CD4-positive, alpha-beta T cell treated with Interleukin-15 for 1 hour (primary cell): ENCODE measurements at regions not wholly inside any gene's neighbourhood (a gene's known extent, or its start where the extent isn't known, plus 50 kb on each side); places are given as distances from the start of the nearest gene placed in this dataset.

ENCODE experiments used
- DNase-seq: peaks from one replicate; pipeline ENCODE4 v3.0.0-alpha.2; 2020

DNA sequence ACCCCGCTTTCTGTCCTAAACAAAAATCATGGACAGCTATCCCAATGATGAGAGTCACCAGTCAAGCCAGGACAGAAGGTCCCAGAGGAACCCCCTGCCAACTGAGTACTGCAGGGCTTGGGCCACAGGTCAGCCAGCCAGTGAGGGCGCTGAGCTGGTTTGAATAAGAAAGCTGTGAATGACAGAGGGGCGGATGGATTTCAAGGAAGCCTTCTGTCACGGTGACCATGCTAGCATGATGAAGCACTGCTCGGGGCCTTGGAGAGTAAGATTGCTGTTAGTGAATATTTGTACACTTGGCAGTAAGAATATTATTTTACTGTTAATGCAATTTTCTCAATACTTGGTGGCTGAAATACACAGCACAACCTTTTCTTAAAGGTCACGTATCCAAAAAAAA is 734.0 kb upstream of the NR2F2 start:
- no peak for DNase-seq

DNA sequence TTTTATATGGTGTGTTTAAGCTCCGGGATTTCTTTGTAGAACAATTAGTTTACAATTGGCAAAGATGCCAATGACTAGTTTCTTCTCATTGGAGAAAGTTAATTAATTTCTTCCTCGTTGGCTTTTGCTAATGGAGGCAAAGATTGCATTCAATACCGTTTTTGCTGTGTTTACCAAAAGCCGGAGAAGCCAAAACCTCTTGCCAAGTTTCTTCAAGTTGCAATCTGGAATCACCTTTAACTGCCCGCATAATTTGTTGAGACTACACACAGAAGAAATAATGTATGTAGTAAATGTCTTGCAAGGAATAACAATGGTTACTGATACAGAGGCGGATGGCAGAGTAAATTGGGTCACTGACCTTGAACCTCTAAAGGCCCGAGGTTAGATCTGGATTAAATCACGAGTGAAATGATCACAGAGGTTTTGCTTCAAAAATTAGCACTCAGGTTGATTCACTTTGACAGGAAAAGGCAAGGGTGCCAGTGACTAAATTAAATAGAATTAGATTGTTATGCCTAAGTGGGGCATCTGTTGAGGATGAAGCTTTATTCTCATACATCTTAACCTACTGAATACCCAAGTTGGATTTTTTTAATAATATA is 732.1 kb upstream of the NR2F2 start:
- DNase-seq, result no peak

DNA sequence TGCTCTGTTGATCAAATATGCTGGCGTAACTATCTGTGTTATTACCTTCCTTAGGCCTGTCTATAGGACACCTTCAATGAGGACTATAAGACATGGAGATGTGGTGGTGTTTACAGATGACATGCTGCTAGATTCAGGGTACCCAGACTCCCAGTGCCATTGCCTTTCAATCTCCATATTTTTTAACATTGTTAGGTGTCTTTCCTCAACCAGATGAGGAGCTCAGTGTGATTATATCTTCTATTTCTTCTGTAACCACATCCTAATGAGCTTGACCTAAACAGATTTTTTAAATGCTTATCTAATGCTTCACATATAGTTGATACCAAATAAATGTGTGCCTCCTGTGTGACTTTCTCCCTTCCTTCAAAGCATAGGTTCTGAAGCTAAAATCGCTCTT is 730.1 kb upstream of the NR2F2 start:
- DNase-seq, result no peak

DNA sequence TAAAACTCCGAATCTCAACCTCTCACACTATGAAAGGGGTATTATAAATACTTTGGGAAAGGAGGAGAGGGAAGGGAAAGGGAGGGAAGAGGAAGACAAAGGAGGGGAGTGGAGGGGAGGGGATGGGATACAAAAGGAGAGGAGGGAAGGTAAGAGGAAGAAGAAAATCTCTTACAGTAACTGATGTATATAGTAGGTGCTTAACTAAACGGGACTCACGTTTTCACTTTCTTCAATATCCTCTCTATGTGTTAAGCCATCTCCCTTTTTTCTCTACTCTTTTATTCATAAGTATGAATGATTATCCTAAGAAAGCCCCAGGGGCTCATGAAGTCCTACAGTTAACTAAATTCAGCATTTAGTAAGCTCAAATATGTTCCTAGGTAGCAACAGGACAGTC is 729.6 kb upstream of the NR2F2 start:
- no peak for DNase-seq

DNA sequence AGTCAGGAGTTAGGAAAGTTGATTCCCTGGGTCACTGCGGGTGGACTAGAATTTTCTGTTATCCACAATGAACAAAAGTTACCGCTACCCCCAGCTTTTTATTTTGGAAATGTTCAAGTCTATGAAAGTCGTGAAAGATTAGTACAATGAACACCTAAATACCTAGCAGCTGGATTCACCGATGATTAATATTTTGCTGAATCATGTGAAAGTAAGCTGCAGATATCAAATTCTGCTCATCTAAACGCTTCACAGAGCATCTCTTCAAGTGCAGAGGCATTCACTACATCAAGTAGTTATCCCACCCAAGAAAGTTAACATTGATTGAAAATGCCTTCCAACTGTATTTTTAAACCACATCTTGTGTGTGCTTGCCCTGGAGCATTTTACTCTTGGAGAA is 729.0 kb upstream of the NR2F2 start:
- no peak for DNase-seq

DNA sequence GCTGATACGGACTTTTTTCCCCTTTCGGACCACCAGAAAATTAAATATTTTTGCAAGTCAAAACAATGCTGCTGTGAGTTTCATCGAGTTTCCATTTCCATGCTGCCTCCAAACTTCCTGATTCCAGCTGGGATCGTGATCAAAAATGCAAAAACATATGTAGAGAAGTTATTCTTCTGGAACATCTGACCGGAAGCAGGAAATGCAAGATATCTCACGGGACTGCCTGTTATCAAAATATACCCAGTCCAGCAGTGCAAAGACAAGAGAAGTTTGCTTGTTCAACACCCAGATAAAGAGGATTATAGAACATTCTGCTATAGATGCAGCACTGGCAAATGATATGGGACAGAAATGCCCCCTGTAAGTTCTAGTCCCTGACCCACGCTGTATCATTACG is 726.7 kb upstream of the NR2F2 start:
- DNase-seq, result no peak

DNA sequence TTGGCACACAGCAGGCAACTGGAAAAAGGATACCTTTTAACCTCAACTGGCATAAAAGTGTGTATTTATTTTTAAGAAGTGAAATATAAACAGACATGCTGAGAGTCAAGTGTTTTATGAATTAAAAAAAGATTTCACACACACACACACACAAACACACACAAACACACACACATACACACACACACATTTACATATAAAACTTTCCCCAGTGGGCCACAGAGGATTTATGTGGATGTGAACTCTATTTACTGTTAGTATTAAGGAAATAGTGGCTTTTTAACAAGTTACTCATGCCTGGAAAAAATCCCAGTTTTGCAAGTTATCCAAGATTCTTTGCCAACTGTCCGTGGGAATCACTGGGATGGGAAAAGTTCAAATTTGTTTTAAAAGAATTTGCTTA is 725.9 kb upstream of the NR2F2 start:
- DNase-seq, result no peak

DNA sequence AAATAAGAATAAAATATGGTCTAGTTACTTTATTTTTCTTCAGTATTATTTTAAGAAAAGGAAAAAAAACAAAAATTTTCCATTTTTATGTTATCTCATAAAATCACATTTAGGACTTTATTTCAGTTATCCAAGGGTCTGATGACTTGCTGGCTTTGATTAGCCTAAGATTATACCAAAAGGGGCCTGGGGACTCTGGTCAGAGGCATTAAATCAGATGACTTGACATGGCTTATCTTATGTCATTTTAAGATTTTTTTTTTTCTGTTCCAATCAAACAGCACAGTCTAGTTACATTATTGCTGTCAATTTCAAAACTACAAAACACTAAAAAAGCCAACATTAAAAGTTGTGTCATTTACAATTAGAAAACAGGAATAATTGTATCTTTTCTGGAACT is 725.4 kb upstream of the NR2F2 start:
- DNase-seq, result no peak

DNA sequence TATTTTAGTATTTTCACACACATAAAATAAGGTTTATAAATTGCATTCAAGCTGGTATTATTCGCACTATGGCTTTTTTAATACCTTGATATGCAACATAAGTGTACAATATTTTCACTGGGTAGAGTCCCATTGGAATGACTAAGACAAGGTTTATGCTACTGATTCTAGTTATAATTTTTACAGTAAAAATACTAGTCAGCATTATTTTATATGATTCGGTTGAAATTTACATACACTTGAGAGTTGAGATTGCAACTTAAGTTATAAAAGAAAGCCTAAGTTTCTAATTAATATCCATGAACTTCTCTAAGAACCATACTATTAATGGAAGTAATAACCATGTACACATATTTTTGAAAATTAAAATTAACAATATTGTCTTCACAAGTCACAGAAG is 723.9 kb upstream of the NR2F2 start:
- no peak for DNase-seq

DNA sequence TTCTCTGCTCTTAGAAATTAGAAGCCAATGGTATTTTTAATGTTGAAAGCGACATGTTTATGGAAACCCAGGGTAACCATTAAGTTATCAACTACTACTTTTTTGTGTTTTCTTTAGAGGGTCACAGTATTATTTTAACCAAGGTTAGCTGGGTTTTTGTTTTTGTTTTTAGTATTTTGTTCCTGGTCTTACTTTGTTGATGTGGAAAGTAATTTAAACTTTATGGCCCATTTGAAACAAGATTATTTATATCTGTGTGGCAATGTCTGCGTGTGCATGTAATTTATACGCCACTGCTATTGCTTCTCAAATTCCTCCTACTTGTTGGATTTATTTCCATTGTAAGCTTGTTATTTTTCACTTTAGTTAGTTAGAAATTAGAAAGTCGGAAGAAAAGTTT is 722.1 kb upstream of the NR2F2 start:
- no peak for DNase-seq

DNA sequence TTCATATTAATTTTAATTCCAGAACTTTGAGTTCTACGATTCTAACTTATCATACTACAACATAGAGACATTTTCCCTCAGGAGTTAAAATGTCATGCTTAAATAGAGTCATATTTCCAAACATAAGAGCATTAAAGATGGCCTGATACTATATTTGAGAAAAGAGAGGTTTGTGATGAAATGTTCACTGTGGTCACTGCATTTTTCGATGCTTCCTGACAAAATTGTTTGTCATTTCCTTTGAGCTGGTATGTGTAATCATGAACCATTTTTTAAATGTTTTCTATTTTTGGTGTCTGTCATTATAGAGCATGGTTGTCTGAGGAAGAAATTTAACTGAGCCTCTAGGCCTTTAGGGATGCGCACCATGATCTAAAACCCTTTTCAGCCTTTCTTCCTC is 721.4 kb upstream of the NR2F2 start:
- DNase-seq, result no peak

DNA sequence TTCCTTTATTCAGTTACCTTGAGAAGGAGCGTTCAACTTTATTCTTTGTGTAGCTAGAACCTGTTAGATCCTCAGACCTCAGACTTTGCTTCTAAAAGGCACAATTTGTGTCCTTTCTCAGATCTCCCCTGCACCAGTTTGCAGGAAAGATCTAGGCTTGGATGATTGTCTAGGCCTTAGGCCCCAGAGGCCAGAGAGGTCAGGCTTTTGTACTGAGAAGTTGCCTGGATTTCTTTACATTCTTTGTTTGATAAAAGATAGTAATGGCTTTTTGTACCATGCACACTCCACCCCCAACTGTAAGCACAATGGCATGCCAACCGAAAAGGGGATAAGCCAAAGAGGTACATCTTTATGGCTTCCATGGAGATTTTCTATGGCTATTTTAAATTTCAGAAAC is 719.6 kb upstream of the NR2F2 start:
- DNase-seq, result no peak

DNA sequence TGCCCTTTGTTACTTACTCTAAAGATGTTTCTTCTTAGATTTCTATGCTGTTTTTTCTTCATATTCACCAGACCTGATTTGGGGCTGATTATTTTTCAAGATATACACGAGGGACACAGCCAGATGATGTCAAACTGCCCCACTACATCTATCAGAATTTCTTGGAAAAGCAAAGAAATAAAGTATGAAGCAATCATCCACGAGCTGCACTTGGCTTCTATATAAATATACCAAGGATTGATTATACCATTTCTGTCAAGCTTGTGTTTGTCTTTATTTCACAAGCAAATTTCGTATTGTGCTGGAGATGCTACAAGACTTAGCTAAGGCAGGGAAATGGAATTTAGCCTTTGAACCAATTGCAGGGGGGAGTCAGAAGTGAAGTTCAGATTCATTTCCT is 715.1 kb upstream of the NR2F2 start:
- no peak for DNase-seq

DNA sequence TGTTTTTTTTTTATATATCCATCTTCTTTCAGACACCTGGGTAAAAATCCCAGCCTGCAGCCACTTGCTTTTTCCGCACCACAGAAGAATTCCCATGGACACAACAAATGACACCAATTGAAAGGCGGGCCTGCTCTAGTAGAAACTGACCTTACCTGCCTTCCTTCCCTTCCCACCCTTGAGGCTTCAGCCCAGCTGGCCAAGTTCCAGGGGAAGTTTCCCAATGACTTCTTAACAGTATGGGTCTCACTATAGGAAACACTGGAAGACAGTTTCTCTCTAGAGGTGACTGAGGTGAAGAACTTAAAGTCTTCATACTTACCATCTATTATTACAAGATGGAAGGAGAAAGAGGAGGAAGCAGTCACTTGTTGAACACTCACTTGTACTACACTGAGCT is 714.2 kb upstream of the NR2F2 start:
- no peak for DNase-seq

DNA sequence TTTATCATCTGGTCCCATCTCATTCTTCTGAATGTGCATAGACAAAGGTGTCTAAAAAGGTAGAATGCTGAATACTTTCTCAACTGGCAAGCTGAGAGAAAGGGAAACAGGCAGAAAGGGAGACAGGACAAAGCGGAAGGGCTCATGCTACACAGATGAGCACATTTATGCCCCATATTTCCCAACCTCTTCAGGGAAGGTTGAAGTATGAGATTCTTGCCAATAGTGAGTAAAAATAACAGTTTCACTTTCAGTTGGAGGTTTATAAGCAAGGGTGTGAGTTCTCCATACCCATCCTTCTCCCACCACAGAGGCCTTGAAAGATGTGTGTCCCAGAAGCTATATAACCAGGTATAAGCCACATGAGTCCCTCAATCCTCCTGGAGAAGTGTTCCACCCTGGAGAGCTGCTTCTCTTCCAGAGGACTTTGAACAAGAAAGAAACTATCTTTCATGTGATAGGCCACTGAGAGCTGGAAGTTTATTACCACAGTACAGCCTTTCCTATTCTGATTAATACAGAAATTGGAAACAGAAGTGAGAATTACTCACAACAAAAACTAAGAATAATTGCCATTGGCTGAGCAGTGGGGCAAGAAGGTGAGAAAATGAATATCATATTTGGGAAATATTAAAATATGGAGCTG is 709.4 kb upstream of the NR2F2 start:
- DNase-seq, result no peak

DNA sequence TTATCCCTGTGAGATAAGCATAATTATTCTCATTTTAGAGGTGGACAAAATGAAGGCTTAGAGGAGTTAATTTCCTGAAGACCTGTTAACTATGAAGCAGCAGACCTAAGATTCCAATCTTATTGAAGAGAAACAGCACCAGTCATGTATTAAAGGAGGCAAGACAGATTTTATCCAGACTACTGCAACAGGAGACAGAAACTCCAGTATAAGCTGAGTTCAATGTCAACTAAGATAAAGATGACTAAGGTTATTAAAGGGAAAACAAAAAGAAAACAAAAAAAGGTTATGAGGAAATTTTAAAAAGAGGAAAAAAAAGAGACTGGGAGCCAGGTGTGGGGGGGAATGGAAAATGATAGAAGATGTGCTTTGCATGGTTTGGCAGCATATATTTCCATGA is 707.7 kb upstream of the NR2F2 start:
- no peak for DNase-seq

DNA sequence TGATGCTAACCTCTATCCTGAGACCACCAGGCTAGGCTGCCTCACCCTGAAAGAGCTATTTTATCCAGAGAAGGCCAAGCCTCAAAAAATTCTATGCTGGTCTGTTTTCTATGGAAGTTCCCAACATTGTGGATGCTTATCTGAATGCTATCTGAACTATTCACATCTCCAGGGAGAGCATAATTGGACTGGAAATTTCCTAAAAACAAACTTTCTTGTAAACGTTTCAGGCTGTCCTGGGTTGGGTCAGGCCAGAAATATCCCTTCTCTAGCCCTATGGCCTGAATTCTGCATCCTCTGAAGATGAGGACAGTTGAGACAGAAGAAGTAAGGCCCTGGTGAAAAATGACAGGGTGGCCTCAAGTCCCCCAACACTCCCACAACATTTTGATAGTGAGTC is 706.4 kb upstream of the NR2F2 start:
- no peak for DNase-seq

DNA sequence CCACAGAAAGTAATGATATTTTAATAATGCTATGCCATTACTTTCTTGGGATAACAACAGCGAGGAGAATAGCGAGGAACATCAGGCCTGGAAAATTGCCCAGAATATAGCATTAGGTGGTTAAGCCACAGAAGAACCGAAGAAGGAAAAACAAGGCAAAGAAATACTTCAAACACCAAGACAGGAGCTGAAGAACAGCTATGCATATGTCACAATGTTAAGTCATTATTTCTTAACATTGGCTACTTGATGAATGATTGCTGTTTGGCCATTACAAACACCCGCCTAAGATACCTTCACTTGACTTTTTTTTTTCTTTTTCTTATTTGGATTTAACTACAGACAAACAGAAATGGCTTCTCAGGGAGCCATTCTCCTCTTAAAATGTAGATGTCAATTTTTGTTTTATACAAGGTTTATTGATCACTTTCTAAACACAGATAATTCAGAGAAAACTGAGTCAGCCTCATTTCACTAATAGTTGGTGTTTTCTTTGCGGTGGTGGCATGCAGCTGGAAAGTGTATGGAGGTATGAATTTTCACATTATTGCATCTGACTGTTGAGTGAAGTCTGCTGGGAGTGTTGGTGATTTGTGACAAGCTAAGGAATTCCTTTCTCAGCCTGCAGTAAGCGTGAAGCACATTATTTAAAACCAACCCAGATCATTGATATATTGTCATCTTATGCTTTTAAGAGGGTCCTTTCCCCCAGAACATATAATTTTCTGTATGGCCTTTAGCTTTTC is 705.7 kb upstream of the NR2F2 start:
- DNase-seq, result no peak

DNA sequence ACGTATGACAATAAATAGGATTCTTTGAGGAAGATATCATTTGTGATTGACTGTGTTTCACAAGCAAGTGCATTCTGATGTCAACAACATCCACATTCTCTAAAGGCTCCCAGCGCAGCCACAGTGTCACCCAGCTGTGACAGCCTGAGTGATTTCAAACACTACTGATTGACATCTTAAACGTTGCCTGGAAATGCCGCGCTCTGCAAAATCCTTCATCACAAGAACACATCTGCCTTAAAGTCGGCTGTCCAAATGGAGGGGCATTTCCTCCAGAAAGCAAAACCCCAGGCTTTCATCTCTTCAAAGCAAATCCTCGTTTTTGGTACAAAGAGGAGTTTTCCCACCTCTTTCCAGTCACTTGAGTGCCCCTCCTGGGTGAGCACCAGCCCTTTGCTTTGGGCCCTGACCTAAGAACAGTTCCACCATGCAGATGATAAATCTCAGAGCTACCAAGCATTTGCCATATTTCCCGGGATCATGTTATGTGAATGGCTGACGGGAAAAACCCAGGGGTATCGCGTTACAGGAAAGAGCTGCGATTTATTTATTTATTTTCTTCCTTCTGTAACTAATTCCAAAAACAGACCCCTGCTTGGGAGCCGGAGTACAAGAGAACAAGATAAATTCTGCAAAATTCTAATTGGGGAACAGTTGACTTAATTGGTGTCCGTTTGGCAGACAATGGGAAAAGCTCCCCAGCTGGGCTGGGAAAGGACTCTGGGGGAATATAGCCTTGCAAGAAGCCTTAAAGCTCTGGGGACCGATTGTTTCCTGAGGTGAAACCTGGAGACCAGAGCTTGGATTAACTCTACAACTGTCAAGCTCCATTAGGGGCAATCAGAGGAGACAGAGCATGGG is 703.8 kb upstream of the NR2F2 start:
- DNase-seq, result no peak

DNA sequence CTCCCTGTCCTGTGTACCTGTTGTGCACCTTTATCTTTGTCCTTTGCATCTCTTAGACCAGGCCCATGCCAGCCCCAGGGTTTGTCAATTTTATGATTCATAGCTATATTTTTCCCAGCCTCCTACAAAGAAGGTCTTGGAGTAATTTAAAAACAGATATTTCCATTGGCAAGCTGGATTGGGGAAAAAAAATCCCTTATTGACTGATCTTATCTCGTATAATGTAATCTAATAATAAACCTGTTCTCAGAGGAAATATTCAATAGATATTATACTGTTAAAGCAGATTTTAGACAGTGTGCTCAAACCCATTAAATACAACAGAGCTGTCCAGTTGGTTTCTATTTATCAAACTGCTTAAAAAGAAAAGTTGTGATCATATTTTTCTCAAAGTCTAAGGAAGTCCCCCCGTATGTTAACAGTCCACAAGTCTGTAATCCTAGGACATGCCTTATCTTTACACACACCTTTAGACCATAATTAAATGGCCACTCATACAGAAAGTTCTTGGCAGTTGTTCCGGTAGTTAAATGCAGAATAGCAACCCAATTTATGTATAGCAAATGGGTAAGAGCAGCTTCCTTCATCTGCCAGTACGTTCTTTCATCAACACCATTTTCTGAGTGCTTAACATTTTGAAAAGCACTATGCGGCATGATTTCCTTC is 700.9 kb upstream of the NR2F2 start:
- DNase-seq, result no peak

DNA sequence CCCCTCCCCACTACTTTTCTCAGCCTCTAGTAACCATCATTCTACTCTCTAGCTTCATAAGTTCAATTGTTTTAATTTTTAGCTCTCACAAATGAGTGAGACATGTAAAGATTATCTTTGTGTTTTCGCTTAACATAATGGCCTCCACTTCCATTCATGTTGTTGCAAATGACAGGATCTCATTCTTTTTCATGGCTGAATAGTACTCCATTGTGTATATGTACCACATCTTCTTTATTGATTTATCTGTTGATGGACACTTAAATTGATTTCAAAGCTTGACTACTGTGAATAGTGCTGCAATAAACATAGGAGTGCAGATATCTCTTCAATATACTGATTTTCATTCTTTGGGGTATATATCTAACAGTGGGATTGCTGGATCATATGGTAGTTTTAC is 699.8 kb upstream of the NR2F2 start:
- no peak for DNase-seq

DNA sequence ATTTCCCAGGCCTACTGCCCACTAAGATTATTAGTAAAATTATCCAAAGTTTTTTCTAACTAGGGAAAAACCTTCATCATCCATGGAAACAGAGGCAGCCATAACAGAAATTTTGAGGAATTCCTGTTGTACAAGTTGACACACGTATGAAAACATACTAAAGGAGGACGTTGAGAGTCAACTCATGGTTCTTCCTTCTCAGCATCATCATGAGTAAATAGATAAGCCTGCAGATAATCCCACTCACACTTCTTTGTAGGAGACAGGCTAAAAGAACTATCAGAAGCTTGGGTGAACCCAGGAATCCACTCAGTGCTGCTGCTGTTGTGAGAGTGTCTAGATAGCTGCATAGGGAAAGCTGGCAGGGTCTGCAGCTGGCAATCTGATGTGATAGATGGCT is 694.8 kb upstream of the NR2F2 start:
- no peak for DNase-seq

DNA sequence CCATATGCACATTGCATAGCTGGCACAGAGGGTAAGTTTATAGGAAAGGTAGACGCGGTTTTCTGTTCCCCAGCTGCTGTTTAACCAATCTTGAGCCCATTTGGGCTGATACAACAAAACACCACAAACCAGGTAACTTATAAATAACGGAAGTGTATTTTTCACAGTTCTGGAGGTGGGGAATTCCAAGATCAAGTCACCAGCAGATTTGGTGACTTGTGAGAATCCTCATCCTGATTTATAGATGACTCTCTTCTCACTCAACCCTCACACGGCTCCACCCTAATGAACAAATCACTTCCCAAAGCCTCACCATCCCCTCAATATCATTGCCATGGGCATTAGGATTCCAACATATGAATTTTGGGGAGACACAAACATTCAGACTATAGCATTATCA is 694.4 kb upstream of the NR2F2 start:
- no peak for DNase-seq
